ENCODE measurements at regions not wholly inside any gene's neighbourhood (a gene's known extent, or its start where the extent isn't known, plus 50 kb on each side); places are given as distances from the start of the nearest gene placed in this dataset.
"Not testable (repeated sequence)": the region's sequence is repeated elsewhere in the genome, so short reads cannot be mapped to it uniquely, and the experiment has no call there.

- DNase-seq (ENCODE audit: low read depth) = not testable (repeated sequence)
These were observed 164.5 kb upstream of the CCZ1B start for GRCh38 chr7:6990426-6991152.

- not testable (repeated sequence) for DNase-seq (ENCODE audit: low read depth)
These were observed 165.1 kb upstream of the CCZ1B start for GRCh38 chr7:6991169-6991611.

- not testable (repeated sequence) for DNase-seq (ENCODE audit: low read depth)
These were observed 165.6 kb upstream of the CCZ1B start for GRCh38 chr7:6991686-6992085.

- DNase-seq (ENCODE audit: low read depth) = not testable (repeated sequence)
These were observed 166.1 kb upstream of the CCZ1B start for GRCh38 chr7:6992133-6992532.

GRCh38 chr7:6995026-6995425 lies 169.0 kb upstream of the CCZ1B start:
- not testable (repeated sequence) for DNase-seq (ENCODE audit: low read depth)

GRCh38 chr7:6995493-6996289 lies 169.6 kb upstream of the CCZ1B start:
- not testable (repeated sequence) for DNase-seq (ENCODE audit: low read depth)

GRCh38 chr7:6999067-6999666 lies 173.1 kb upstream of the CCZ1B start:
- not testable (repeated sequence) for DNase-seq (ENCODE audit: low read depth)

GRCh38 chr7:7002418-7003062 lies 176.5 kb upstream of the CCZ1B start:
- DNase-seq (ENCODE audit: low read depth) = no peak

- DNase-seq (ENCODE audit: low read depth) = no peak
These were observed 177.0 kb upstream of the C1GALT1 start for GRCh38 chr7:7005303-7005702.

GRCh38 chr7:7005949-7006348 lies 176.4 kb upstream of the C1GALT1 start:
- DNase-seq (ENCODE audit: low read depth) = not testable (repeated sequence)

- DNase-seq (ENCODE audit: low read depth) = not testable (repeated sequence)
These were observed 171.1 kb upstream of the C1GALT1 start for GRCh38 chr7:7011241-7011640.

- not testable (repeated sequence) for DNase-seq (ENCODE audit: low read depth)
These were observed 170.6 kb upstream of the C1GALT1 start for GRCh38 chr7:7011751-7012150.

GRCh38 chr7:7014827-7015595 lies 167.3 kb upstream of the C1GALT1 start:
- DNase-seq (ENCODE audit: low read depth) = no peak

- peak; percentile 0 for DNase-seq (ENCODE audit: low read depth)
These were observed 164.6 kb upstream of the C1GALT1 start for GRCh38 chr7:7017707-7018280.

- peak; percentile 0 for DNase-seq (ENCODE audit: low read depth)
These were observed 164.1 kb upstream of the C1GALT1 start for GRCh38 chr7:7018290-7018689.

- DNase-seq (ENCODE audit: low read depth) = no peak
These were observed 150.1 kb upstream of the C1GALT1 start for GRCh38 chr7:7032221-7032620.

GRCh38 chr7:7035851-7036250 lies 146.5 kb upstream of the C1GALT1 start:
- no peak for DNase-seq (ENCODE audit: low read depth)

- not testable (repeated sequence) for DNase-seq (ENCODE audit: low read depth)
These were observed 140.0 kb upstream of the C1GALT1 start for GRCh38 chr7:7042286-7042893.

GRCh38 chr7:7044806-7045205 lies 137.5 kb upstream of the C1GALT1 start:
- no peak for DNase-seq (ENCODE audit: low read depth)

GRCh38 chr7:7048213-7048612 lies 134.1 kb upstream of the C1GALT1 start:
- no peak for DNase-seq (ENCODE audit: low read depth)

All from HS-27A (cell line).